ENCODE measurements at regions not wholly inside any gene's neighbourhood (a gene's known extent, or its start where the extent isn't known, plus 50 kb on each side); places are given as distances from the start of the nearest gene placed in this dataset.
"Not testable (repeated sequence)": the region's sequence is repeated elsewhere in the genome, so short reads cannot be mapped to it uniquely, and the experiment has no call there.

- peak; percentile 75 for DNase-seq
Observed at GRCh38 chr11:71182791-71183677, 69.3 kb downstream of the SHANK2 start.

DNA sequence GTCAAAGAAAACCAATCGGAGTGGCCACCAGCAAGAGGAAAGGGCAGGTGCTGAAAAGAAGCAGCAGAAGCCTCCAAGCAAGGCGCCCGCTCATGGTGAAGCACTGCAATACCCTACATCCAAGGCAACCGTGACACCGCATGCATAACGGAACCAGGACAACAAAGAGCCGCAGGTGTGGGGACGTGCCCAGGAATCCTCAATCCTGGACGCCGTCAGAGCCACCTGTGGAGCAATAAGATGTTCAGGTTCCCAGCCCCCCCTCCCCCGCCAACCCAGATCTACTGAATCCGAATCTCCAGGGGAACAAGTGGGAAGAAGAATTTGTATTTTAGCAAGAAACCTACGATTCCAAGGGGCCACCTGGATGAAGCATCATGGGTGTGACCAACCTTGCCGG, 70.8 kb downstream of the SHANK2 start:
- no peak for DNase-seq

DNA sequence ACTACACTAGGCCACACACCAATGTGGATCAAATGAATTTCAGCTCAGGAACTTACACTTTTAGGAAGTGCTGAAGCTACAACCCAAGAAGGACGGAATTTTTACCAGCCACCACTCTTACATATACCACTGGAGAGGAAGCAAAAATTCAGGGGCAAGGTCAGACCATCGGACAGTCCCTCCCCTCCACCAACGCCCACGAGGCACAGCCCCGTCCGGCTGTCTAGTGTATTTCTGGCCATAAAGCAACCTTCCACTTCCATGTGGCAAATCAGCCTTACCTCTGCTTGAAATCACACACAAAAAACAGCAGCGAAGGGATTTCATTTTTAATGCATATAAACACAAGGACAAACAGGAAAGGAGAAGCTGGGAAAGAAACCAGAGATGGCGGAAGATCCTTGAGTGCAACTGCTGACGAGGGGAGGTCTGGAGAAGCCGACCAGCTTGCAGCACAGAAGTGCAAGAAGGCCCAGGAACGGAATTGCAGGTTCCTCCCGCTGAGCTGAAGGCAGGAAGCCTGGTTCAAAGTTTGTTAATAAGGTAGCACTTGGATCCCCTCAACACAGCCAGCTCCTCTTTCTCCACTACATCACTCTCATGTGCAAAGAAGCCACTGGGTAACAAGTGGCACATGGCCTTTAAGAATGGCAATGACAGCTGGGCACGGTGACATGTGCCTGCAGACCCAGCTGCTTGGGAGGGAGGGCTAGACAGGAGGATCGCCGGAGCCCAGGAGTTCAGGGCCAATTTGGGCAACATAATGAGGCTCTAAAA, 71.5 kb downstream of the SHANK2 start:
- DNase-seq = peak; percentile 67

GRCh38 chr11:71179877-71180605, 72.3 kb downstream of the SHANK2 start:
- DNase-seq = no peak

- no peak for DNase-seq
Observed at GRCh38 chr11:71178076-71178475, 74.3 kb downstream of the SHANK2 start.

DNA sequence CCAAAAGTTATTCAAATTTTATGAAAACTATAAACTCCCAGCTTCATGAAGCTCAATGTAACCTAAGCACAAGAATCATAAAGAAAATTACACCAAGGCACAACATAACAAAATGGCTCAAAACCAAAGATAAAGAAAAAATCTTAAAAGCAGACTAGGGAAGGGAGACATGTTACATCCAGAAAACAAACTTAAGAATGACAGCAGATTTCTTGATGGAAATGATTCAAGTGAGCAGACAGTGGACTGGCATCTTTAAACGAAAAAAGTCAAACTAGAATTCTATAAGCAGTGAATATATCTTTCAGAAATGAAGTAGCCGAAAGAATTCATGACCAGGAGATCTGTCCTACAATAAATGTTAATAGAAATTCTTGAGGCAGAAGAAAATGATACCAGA, 75.6 kb downstream of the SHANK2 start:
- DNase-seq = no peak

DNA sequence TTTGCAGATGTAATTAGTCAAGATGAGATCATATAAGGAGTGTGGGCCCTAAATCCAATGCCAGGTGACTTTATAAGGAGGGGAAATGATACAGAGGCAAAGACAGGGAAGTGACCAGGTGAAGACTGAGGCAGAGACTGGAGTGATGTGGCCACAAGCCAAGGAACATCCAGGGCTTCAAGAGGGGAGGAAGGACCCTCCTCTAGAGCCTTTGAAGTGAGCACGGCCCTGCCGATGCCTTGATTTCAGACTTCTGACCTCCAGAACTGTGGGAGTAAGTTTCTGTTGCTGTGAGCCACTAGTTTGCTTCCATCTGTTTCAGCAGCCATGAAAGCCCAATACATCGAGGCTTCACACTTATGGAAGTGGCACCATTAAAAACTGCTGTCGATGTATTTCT, 78.7 kb downstream of the SHANK2 start:
- DNase-seq = no peak

DNA sequence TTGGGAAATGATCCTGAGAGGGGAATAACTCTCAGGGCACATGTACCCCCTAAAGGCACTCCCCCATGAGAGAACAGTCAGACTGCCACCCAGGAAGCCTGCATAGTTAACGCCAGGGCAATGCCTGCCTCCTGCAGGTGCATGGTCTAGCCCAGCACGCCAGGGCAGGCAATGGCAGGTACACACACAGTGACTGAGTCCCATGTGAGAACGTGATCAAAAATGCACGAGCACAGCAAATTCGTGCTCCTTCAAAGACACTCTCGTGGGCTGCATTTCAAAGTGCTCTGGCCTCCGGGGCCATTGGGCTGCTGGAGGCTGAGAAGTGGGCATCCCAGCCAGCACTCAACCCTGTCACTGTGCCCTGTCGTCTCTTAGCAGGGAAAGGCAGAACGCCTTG, 79.7 kb downstream of the SHANK2 start:
- no peak for DNase-seq

DNA sequence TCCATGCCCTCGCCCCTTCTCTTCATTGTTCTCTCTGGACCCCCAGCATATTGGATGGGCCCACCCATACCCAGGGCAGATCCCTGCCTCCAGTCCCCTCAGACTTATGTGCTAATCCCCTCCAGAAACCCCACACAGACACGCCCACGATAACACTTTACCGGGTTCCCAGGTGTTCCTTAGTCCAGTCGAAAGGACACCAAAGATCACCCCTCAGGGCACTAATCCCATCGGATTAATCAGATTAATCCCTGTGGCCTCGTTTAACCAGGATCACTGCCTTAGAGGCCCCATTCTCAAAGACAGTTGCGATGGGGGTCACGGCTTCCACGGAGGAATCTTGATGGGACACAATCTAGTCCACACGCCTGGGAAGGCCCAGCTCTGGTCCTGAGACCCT, 80.8 kb downstream of the SHANK2 start:
- DNase-seq = no peak

DNA sequence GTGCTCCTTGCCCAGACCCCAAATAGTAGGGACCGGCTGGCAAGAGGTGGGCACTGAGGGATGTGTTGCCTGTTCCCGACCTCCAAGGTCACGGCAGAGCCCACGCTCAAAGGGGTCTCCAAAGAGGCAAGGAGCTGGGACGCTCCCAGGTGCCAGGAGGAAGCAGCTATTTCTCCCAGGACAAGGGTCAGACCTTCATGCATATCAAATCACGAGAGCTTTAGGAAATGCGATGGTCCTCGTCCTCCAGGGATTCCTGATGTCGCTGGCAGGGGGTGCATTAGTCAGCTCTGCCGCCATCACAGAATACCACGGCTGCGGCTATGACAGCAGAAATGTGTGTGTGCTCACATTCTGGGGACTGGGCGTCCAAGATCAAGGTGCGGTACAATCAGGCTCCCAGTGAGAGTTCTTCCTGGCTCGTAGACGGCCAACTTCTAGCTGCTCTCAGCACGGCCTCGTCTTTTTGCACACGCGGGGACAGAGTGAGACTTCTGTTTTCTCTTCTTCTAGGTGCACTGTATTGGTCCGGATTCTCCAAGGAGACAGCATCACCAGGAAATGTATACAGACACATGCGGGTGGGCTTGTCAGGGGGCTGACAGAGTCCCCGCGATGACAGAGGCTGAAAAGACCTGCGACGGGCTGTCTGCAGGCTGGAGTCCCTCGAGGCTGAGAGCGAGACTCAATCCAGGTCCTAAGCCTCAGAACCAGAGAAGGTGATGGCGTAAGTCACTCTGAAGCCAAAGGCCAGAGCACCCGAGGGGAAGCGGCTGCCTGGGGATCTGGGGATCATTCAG, 81.6 kb downstream of the SHANK2 start:
- DNase-seq = no peak

- DNase-seq = no peak
Observed at GRCh38 chr11:71169313-71169712, 83.1 kb downstream of the SHANK2 start.

- not testable (repeated sequence) for DNase-seq
Observed at GRCh38 chr11:71167814-71168213, 84.6 kb downstream of the SHANK2 start.

DNA sequence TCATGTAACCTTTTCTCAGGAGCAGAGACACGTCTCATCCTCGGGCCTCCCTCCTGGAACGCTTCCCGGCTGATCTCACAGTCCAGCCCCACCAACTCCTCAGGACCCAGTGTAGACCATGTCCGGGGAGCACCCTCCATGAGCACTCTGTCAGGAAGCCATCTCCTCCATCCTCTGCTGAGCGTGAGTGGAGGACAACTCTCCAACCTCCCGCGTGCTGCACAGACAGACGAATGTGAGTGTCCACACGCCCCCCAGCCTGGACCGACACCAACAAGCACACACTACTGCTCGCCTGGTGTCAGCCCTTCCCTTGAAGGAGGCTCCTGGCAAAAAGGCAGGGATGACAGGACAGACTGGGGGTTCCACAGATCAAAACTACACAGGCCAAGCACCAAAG, 86.6 kb downstream of the SHANK2 start:
- DNase-seq = no peak

DNA sequence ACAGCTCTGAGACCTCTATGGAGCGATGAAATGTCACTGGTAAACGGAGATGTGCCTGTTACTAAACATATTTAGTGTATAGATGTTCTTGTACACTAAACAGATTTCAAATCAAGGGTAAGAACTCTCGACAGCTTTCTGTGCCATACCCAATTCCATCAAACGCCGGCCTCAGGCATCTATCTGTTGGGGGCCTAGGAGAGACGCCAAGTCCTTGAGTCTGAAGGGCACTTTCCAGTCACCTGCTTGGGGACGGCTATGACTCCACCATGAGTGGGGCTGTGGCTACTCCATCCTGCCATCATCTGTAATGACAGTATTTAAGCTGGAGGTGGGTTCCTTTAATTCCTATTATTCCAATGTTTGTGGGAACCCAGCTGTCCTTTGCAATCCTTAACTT, 87.8 kb downstream of the SHANK2 start:
- no peak for DNase-seq

DNA sequence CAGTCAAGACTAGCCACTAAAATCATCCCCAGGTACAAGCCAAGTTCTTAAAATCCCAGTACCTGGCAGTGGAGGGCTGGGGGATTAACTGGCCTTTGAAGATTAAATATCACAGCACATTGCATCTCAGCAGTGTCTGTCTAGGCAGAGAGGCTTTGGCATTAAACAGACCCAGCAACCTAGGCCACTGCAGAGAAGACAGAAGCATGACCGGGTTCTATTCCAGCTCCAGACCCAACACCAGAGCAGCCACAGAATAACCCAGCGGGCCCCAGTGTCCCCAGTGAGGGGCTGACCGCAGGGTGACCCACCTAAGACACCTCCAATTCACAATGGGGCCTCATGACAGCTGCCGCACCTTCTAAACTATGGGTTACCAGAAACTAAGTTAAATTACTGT, 88.2 kb downstream of the SHANK2 start:
- DNase-seq = no peak

GRCh38 chr11:71163371-71163770, 89.0 kb downstream of the SHANK2 start:
- DNase-seq = no peak

GRCh38 chr11:71158936-71159335, 93.4 kb downstream of the SHANK2 start:
- DNase-seq = no peak

- DNase-seq = not testable (repeated sequence)
Observed at GRCh38 chr11:71157676-71158075, 94.7 kb downstream of the SHANK2 start.

DNA sequence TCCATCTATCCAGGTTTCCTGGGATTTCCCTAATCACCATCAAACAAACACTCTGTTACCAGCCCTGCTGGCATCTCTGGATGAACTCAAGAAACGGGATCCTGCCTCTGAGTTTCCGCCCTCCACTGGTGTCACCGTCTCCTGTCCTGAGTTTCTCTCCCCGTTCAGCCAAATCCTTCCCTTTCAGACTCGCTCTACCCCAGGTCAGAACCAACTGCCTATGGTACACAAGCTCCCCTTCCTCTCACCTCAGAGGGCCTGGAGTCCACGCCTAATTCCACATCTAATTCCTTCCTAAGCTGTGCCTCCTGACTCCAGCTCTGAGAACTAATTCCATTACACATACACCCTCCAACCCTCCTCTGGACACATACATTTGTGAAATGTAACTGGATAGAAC, 96.1 kb downstream of the SHANK2 start:
- no peak for DNase-seq

- no peak for DNase-seq
Observed at GRCh38 chr11:71155846-71156245, 96.5 kb downstream of the SHANK2 start.

- peak; percentile 68 for DNase-seq
Observed at GRCh38 chr11:71154261-71154805, 98.0 kb downstream of the SHANK2 start.

DNA sequence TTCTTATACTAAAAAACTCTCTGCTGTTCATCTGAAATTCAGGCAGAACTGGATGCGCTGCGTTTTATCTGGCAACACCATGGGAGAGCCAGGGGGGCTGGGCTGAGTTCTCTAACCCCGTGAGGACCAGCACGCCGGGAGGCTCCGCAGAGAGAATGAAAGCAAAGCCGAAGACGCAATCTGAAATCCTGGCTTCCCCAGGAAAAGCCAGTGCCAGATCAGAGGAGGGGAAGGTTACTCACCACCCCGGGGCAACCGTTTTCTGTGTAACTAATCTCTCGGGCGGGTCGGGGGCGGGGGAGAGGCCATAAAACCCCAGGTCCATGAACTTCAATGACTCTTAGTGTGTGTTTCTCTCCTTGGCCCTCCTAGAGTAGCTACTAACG, 99.4 kb downstream of the SHANK2 start:
- DNase-seq = peak; percentile 21
